SU-DHL-6 (cell line): ENCODE measurements at regions not wholly inside any gene's neighbourhood (a gene's known extent, or its start where the extent isn't known, plus 50 kb on each side); places are given as distances from the start of the nearest gene placed in this dataset.

Experiments
- EZH2phosphoT487 ChIP-seq: fragments of 200-600 bp; sonication (generic), shearing (Covaris generic); conservative IDR thresholded peaks from 2 replicates; pipeline ENCODE4 v1.6.1; 2018; ENCODE audit warnings: mild to moderate bottlenecking, antibody characterized with exemption, low read length, moderate library complexity, mixed read lengths
- TF ChIP-seq, protein P1 (sequence below): fragments of 200-600 bp; sonication (generic); IDR thresholded peaks from one replicate; pipeline ENCODE4 v1.5.1; 2017; ENCODE audit warnings: antibody characterized with exemption, mild to moderate bottlenecking, low read length, moderate library complexity; ENCODE audit not compliant: insufficient read depth, poor library complexity, severe bottlenecking

DNA sequence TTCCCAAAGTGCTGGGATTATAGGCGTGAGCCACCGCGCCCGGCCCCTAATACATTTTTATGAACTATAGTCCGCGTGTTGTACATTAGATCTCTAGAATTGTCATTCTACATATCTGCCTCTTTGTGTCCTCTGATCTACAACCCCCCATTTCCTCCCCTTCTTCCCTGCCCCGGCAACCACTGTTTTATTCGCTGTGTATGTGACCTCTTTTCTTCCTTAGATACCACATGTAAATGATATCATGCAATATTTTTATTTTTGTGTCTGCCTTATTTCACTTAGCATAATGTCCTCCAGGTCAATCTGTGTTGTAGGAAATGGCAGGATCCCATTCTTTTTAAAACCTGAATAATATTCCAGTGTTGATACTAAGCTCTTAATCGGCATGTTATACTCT lies 99.5 kb upstream of the NRIP1 start:
- TF ChIP-seq, protein P1, sequence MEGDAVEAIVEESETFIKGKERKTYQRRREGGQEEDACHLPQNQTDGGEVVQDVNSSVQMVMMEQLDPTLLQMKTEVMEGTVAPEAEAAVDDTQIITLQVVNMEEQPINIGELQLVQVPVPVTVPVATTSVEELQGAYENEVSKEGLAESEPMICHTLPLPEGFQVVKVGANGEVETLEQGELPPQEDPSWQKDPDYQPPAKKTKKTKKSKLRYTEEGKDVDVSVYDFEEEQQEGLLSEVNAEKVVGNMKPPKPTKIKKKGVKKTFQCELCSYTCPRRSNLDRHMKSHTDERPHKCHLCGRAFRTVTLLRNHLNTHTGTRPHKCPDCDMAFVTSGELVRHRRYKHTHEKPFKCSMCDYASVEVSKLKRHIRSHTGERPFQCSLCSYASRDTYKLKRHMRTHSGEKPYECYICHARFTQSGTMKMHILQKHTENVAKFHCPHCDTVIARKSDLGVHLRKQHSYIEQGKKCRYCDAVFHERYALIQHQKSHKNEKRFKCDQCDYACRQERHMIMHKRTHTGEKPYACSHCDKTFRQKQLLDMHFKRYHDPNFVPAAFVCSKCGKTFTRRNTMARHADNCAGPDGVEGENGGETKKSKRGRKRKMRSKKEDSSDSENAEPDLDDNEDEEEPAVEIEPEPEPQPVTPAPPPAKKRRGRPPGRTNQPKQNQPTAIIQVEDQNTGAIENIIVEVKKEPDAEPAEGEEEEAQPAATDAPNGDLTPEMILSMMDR, result no peak
- no peak for TF ChIP-seq EZH2phosphoT487
